CD14-positive monocyte (primary cell): ENCODE measurements at regions not wholly inside any gene's neighbourhood (a gene's known extent, or its start where the extent isn't known, plus 50 kb on each side); places are given as distances from the start of the nearest gene placed in this dataset.

ENCODE experiments used
- DNase-seq, 3 donors: peaks; one replicate each; pipeline ENCODE4 v3.0.0-alpha.2; 2011 to 2022
- H2AFZ ChIP-seq: 2 replicates; pipeline ENCODE4 v1.6.0; 2012; ENCODE audit warnings: mild to moderate bottlenecking, low read depth, low read length, inconsistent platforms; ENCODE audit not compliant: insufficient read depth, poor library complexity, severe bottlenecking
- H3K27ac ChIP-seq, 2 donors: 1 replicate in 1 of 2; 2 replicates in 1 of 2; pipeline ENCODE4 v1.5.1; 2012 to 2013; ENCODE audit warnings: low read length in 2 of 2, control low read depth in 1 of 2, inconsistent platforms in 1 of 2, low read depth in 1 of 2, mild to moderate bottlenecking in 1 of 2
- H3K27me3 ChIP-seq, 2 donors: one replicate each; pipeline versions ENCODE4 v1.6.0 to v1.6.1; 2011 to 2013; ENCODE audit warnings: low read length in 2 of 2; ENCODE audit not compliant: control insufficient read depth in 2 of 2, insufficient read depth in 2 of 2
- H3K36me3 ChIP-seq, 2 donors: replicated peaks in 1 of 2; 1 replicate in 1 of 2; 2 replicates in 1 of 2; pipeline versions ENCODE4 v1.5.1 to v1.6.1; 2012 to 2013; ENCODE audit warnings: low read length in 2 of 2, control low read depth in 1 of 2, inconsistent platforms in 1 of 2, mild to moderate bottlenecking in 1 of 2; ENCODE audit not compliant: insufficient read depth in 2 of 2, control insufficient read depth in 1 of 2
- H3K4me1 ChIP-seq, 2 donors: 1 replicate in 1 of 2; 2 replicates in 1 of 2; pipeline versions ENCODE4 v1.5.1 to v1.6.1; 2012 to 2013; ENCODE audit warnings: low read length in 2 of 2, control low read depth in 1 of 2, inconsistent platforms in 1 of 2, mild to moderate bottlenecking in 1 of 2, moderate library complexity in 1 of 2; ENCODE audit not compliant: insufficient read depth in 2 of 2, control insufficient read depth in 1 of 2
- H3K4me2 ChIP-seq: replicated peaks from 2 replicates; pipeline ENCODE3; 2012; ENCODE audit warnings: low read length, moderate library complexity, mild to moderate bottlenecking; ENCODE audit not compliant: poor library complexity, severe bottlenecking; ENCODE audit errors: extremely low read depth
- H3K4me3 ChIP-seq, 3 experiments: fragments of 200-600 bp in 1 of 3; sonication (generic) in 1 of 3; replicated peaks in 1 of 3; 1 replicate in 2 of 3; 2 replicates in 1 of 3; pipeline ENCODE4 v1.5.1; 2011 to 2013; ENCODE audit warnings: low read length in 3 of 3, mild to moderate bottlenecking in 3 of 3, control low read depth in 2 of 3, low read depth in 2 of 3, inconsistent platforms in 1 of 3, moderate library complexity in 1 of 3
- H3K79me2 ChIP-seq: 2 replicates; pipeline ENCODE4 v1.6.0; 2012; ENCODE audit warnings: mild to moderate bottlenecking, control low read depth, inconsistent platforms, low read length, moderate library complexity; ENCODE audit not compliant: insufficient read depth
- H3K9ac ChIP-seq: 2 replicates; pipeline ENCODE4 v1.6.0; 2017; ENCODE audit warnings: low read length, mild to moderate bottlenecking; ENCODE audit not compliant: insufficient read depth, poor library complexity, severe bottlenecking
- H3K9me3 ChIP-seq, 2 donors: replicated peaks in 1 of 2; 1 replicate in 1 of 2; 2 replicates in 1 of 2; pipeline versions ENCODE4 v1.5.1 to v1.6.1; 2012 to 2013; ENCODE audit warnings: low read length in 2 of 2, control low read depth in 1 of 2; ENCODE audit not compliant: control insufficient read depth in 1 of 2, insufficient read depth in 1 of 2
- H4K20me1 ChIP-seq: 2 replicates; pipeline ENCODE4 v1.6.0; 2012; ENCODE audit warnings: mild to moderate bottlenecking, low read length, control low read depth, moderate library complexity; ENCODE audit not compliant: insufficient read depth
- H3K27ac Mint-ChIP-seq, 7 donors: one replicate each; pipeline ENCODE4 v1.8.0; 2020; ENCODE audit warnings: mild to moderate bottlenecking in 7 of 7, mixed read lengths in 7 of 7, moderate library complexity in 6 of 7, inconsistent platforms in 2 of 7
- H3K27me3 Mint-ChIP-seq, 3 donors: one replicate each; pipeline ENCODE4 v1.8.0; 2021 to 2022; ENCODE audit warnings: low read depth in 3 of 3, mild to moderate bottlenecking in 3 of 3, mixed read lengths in 3 of 3, moderate library complexity in 3 of 3, inconsistent platforms in 1 of 3
- H3K36me3 Mint-ChIP-seq, 2 donors: one replicate each; pipeline ENCODE4 v1.8.0; 2020; ENCODE audit warnings: mixed read lengths in 2 of 2, inconsistent platforms in 1 of 2, mild to moderate bottlenecking in 1 of 2
- H3K4me1 Mint-ChIP-seq: one replicate; pipeline ENCODE4 v1.8.0; 2020; ENCODE audit warnings: mild to moderate bottlenecking, mixed read lengths
- H3K4me3 Mint-ChIP-seq, 2 donors: one replicate each; pipeline ENCODE4 v1.8.0; 2020; ENCODE audit warnings: mild to moderate bottlenecking in 2 of 2, mixed read lengths in 2 of 2, moderate library complexity in 1 of 2
- H3K9me3 Mint-ChIP-seq, 7 donors: one replicate each; pipeline ENCODE4 v1.8.0; 2020 to 2022; ENCODE audit warnings: mixed read lengths in 7 of 7, mild to moderate bottlenecking in 6 of 7, moderate library complexity in 6 of 7, inconsistent platforms in 2 of 7
- CTCF ChIP-seq: fragments of 200-600 bp; IDR thresholded peaks from one replicate; pipeline ENCODE4 v1.8.0; 2022; ENCODE audit warnings: antibody characterized with exemption, mild to moderate bottlenecking
- WGBS: methylation state at CpG from one replicate; pipeline ENCODE4 v1.1.5; 2013; ENCODE audit warnings: missing lambda C conversion rate; ENCODE audit not compliant: insufficient coverage; 5-methylcytosine and 5-hydroxymethylcytosine counted together
- intact Hi-C, 2 donors: fragments of 100-400 bp; cut with micrococcal nuclease; formaldehyde crosslinking; loops; one replicate each; pipeline versions ENCODE4 v1.15.0 to v1.15.1; 2023

- Mint-ChIP-seq H3K27ac (no peak overlapping the region), H3K4me3 (no peak overlapping the region)
- no peaks in the 10 kb centered on the region for H3K9me3 ChIP-seq
Observed at GRCh38 chr9:109859447-109859846, 79.4 kb downstream of the PALM2AKAP2 start.

GRCh38 chr9:109860521-109860920, 80.5 kb downstream of the PALM2AKAP2 start:
- no peak for TF ChIP-seq CTCF
- intact Hi-C loops, result no loop called here
- H3K9me3 Mint-ChIP-seq, result peaks cover 0 to 1% (median 0%) of the 10 kb centered on the region in 7 donors
- 90% methylated on average over 2 of the region's 2 CpGs for WGBS
- DNase-seq, result no peak
- Histone ChIP-seq H3K27ac (no peak overlapping the region), H2AFZ (no peak overlapping the region), H3K4me3 (no peak overlapping the region), H3K4me1 (no peaks in the 10 kb centered on the region), H3K79me2 (no peaks in the 10 kb centered on the region), H3K9me3 (no peaks in the 10 kb centered on the region), H4K20me1 (no peaks in the 10 kb centered on the region), H3K9ac (no peak overlapping the region), H3K4me2 (no peak overlapping the region), H3K36me3 (no peaks in the 10 kb centered on the region), H3K27me3 (peaks cover 2 to 4% of the 10 kb centered on the region in 2 donors)
- no peaks in the 10 kb centered on the region for H3K36me3 Mint-ChIP-seq
- H3K27ac Mint-ChIP-seq, result no peak overlapping the region
- peaks cover 5 to 6% (median 5%) of the 10 kb centered on the region in 3 donors for H3K27me3 Mint-ChIP-seq
- no peak overlapping the region for H3K4me3 Mint-ChIP-seq
- no peaks in the 10 kb centered on the region for H3K4me1 Mint-ChIP-seq

More at GRCh38 chr9:109859447-109859846, 79.4 kb downstream of the PALM2AKAP2 start:
- Histone ChIP-seq H4K20me1 (no peaks in the 10 kb centered on the region), H3K36me3 (no peaks in the 10 kb centered on the region), H3K9ac (no peak overlapping the region), H3K4me1 (no peaks in the 10 kb centered on the region), H3K27me3 (peaks cover 2 to 4% of the 10 kb centered on the region in 2 donors), H3K27ac (no peak overlapping the region), H3K79me2 (no peaks in the 10 kb centered on the region), H2AFZ (no peak overlapping the region), H3K4me2 (no peak overlapping the region), H3K4me3 (no peak overlapping the region)
- peak; percentile 42 for TF ChIP-seq CTCF
- H3K9me3 Mint-ChIP-seq, result no peaks in the 10 kb centered on the region
- H3K4me1 Mint-ChIP-seq, result no peaks in the 10 kb centered on the region
- intact Hi-C loops, result no loop called here
- H3K36me3 Mint-ChIP-seq, result no peaks in the 10 kb centered on the region
- peaks cover 3 to 6% (median 5%) of the 10 kb centered on the region in 3 donors for H3K27me3 Mint-ChIP-seq
- DNase-seq, result no peak
- no CpG with 5 or more reads among the region's 2 CpGs for WGBS
